GM12878 (cell line): ENCODE measurements at regions not wholly inside any gene's neighbourhood (a gene's known extent, or its start where the extent isn't known, plus 50 kb on each side); places are given as distances from the start of the nearest gene placed in this dataset.

Experiments used
- BCLAF1 ChIP-seq: fragments of 450-650 bp; IDR thresholded peaks from 2 replicates; pipeline ENCODE4 v1.6.1; 2017; ENCODE audit warnings: antibody characterized with exemption, mild to moderate bottlenecking, moderate library complexity
- EP300 ChIP-seq, 2 experiments: fragments of 150-350 bp in 1 of 2; IDR thresholded peaks; 2 replicates each; pipeline ENCODE4 v1.6.1; 2011 to 2012; ENCODE audit warnings: low read depth in 2 of 2, low read length in 2 of 2, borderline replicate concordance in 1 of 2, improper control_type of control experiment in 1 of 2, inconsistent platforms in 1 of 2; ENCODE audit not compliant: control insufficient read depth in 1 of 2
- FOS ChIP-seq: IDR thresholded peaks from 3 replicates; pipeline ENCODE4 v1.6.1; 2011; ENCODE audit warnings: borderline replicate concordance; ENCODE audit not compliant: insufficient read length; ENCODE audit errors: extremely low read depth
- FOXM1 ChIP-seq: IDR thresholded peaks from 2 replicates; pipeline ENCODE4 v1.6.1; 2012; ENCODE audit warnings: low read depth, mild to moderate bottlenecking, inconsistent platforms, low read length, moderate library complexity
- GABPA ChIP-seq: IDR thresholded peaks from 2 replicates; pipeline ENCODE4 v1.6.1; 2014; ENCODE audit warnings: antibody characterized with exemption, low read depth, mild to moderate bottlenecking, inconsistent platforms
- POLR2AphosphoS5 ChIP-seq: IDR thresholded peaks from 2 replicates; pipeline ENCODE4 v1.6.1; 2011; ENCODE audit warnings: mild to moderate bottlenecking, low read length, inconsistent platforms
- SMC3 ChIP-seq: IDR thresholded peaks from 2 replicates; pipeline ENCODE4 v1.6.1; 2011; ENCODE audit warnings: low read length, improper control_type of control experiment, borderline replicate concordance
- ZNF274 ChIP-seq: IDR thresholded peaks from one replicate; pipeline ENCODE4 v1.8.0; 2011; ENCODE audit not compliant: insufficient read length, insufficient read depth
- TF ChIP-seq, protein P1 (sequence below), 3 experiments: IDR thresholded peaks in 2 of 3; conservative IDR thresholded peaks in 1 of 3; 2 replicates each; pipeline ENCODE4 v1.5.1; 2011; ENCODE audit warnings: low read depth in 3 of 3, low read length in 3 of 3, mild to moderate bottlenecking in 3 of 3, control low read depth in 2 of 3, moderate library complexity in 2 of 3, inconsistent platforms in 1 of 3, mixed read lengths in 1 of 3; ENCODE audit not compliant: control insufficient read depth in 2 of 3, insufficient read depth in 1 of 3; ENCODE audit errors: extremely low read depth in 1 of 3

DNA sequence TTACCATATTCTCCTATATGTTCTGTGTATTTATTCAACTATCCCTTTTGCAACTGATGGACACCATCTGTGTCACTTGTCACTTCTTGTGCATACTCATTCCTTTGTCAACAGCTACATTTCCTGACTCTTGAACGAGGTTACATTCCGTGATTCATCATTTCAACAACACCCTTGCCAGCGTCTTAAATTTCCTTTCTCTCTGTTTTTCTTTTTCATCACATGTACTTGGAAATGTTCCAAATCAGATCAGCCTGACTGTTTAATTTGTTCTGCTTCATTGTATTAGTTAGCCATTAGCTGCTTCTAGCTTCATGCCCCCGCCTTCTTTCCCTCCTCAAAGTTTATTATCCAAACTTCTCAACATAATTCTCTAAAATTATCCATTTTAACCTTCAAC is 173.0 kb downstream of the ADGRL4 start:
- TF ChIP-seq FOXM1, result no peak
- no peak for TF ChIP-seq EP300 (IDR thresholded peaks at IDR 0.05; ENCODE audit: borderline replicate concordance in 1 of 2, control insufficient read depth in 1 of 2, low read depth in 2 of 2, low read length in 2 of 2)
- TF ChIP-seq, protein P1, sequence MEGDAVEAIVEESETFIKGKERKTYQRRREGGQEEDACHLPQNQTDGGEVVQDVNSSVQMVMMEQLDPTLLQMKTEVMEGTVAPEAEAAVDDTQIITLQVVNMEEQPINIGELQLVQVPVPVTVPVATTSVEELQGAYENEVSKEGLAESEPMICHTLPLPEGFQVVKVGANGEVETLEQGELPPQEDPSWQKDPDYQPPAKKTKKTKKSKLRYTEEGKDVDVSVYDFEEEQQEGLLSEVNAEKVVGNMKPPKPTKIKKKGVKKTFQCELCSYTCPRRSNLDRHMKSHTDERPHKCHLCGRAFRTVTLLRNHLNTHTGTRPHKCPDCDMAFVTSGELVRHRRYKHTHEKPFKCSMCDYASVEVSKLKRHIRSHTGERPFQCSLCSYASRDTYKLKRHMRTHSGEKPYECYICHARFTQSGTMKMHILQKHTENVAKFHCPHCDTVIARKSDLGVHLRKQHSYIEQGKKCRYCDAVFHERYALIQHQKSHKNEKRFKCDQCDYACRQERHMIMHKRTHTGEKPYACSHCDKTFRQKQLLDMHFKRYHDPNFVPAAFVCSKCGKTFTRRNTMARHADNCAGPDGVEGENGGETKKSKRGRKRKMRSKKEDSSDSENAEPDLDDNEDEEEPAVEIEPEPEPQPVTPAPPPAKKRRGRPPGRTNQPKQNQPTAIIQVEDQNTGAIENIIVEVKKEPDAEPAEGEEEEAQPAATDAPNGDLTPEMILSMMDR (IDR thresholded peaks at IDR 0.05 in 2 of 3, conservative IDR thresholded peaks at IDR 0.05 in 1 of 3; ENCODE audit: control insufficient read depth in 2 of 3, extremely low read depth in 1 of 3, insufficient read depth in 1 of 3, low read depth in 3 of 3, low read length in 3 of 3), result no peak
- TF ChIP-seq GABPA, result no peak
- TF ChIP-seq SMC3, result no peak
- no peak for TF ChIP-seq FOS
- TF ChIP-seq BCLAF1, result no peak
- no peak for TF ChIP-seq POLR2AphosphoS5
- TF ChIP-seq ZNF274, result no peak
